HepG2 (cell line): ENCODE measurements at regions not wholly inside any gene's neighbourhood (a gene's known extent, or its start where the extent isn't known, plus 50 kb on each side); places are given as distances from the start of the nearest gene placed in this dataset.

ENCODE experiments used
- ATAC-seq: fragments of 200-7000 bp; cut with Tn5 transposase; 3 replicates; pipeline ENCODE4 v1.9.1; 2020; ENCODE audit warnings: mild to moderate bottlenecking, moderate library complexity
- BruUV-seq: library from RNA; stranded (reverse); fragments of 400-500 nt; replicated peaks from 2 replicates; lab custom pipeline; 2021; lab: Mats Ljungman, UMichigan
- CTCF ChIA-PET: fragments of 300-600 bp; formaldehyde crosslinking; extraction: SDS; loops from one replicate; lab custom pipeline; 2021; ENCODE audit warnings: low total read pairs, inconsistent platforms, low intra/inter-chr PET ratio; lab: Yijun Ruan, JAX
- POLR2A ChIA-PET: fragments of 350-600 bp; sonication (Branson Sonifier 250); formaldehyde crosslinking; loops from one replicate; lab custom pipeline; 2020; ENCODE audit warnings: antibody characterized with exemption, inconsistent platforms; lab: Yijun Ruan, JAX
- DNase-seq: peaks from one replicate; pipeline ENCODE4 v3.0.0-alpha.2; 2015; ENCODE audit warnings: low spot score
- FAIRE-seq: peaks from 3 replicates; lab custom pipeline; 2011; peaks lifted over from hg19 to GRCh38; lab: Jason Lieb, UNC
- H2AFZ ChIP-seq: one replicate; pipeline ENCODE4 v1.6.1; 2011; ENCODE audit warnings: low read length, inconsistent platforms
- H3K27ac ChIP-seq: fragments of 300-600 bp; 3 replicates; pipeline ENCODE4 v1.8.0; 2011; ENCODE audit warnings: mixed run types, mild to moderate bottlenecking, mixed read lengths, low read length, inconsistent platforms; ENCODE audit not compliant: insufficient read depth; ENCODE audit errors: extremely low read length
- H3K27me3 ChIP-seq, 2 experiments: fragments of 200-600 bp in 1 of 2; 2 replicates in 1 of 2; 3 replicates in 1 of 2; pipeline versions ENCODE4 v1.6.0 to v1.8.0; 2011; ENCODE audit warnings: low read length in 2 of 2, mild to moderate bottlenecking in 2 of 2, moderate library complexity in 2 of 2, inconsistent platforms in 1 of 2; ENCODE audit not compliant: insufficient read depth in 2 of 2, control insufficient read depth in 1 of 2
- H3K36me3 ChIP-seq, 2 experiments: fragments of 200-600 bp in 1 of 2; replicated peaks in 1 of 2; 2 replicates in 1 of 2; 3 replicates in 1 of 2; pipeline versions ENCODE4 v1.5.1 to v1.8.0; 2011; ENCODE audit warnings: low read length in 2 of 2, inconsistent platforms in 1 of 2; ENCODE audit not compliant: insufficient read depth in 2 of 2, control insufficient read depth in 1 of 2
- H3K4me1 ChIP-seq: 2 replicates; pipeline ENCODE4 v1.5.1; 2012; ENCODE audit warnings: low read length, inconsistent platforms; ENCODE audit not compliant: insufficient read depth
- H3K4me2 ChIP-seq: 2 replicates; pipeline ENCODE4 v1.6.0; 2011; ENCODE audit warnings: low read depth, low read length, inconsistent platforms
- H3K4me3 ChIP-seq, 3 experiments: fragments of 200-600 bp in 1 of 3; sonication (generic), shearing (Covaris generic) in 1 of 3; replicated peaks in 1 of 3; 2 replicates each; pipeline ENCODE4 v1.5.1; 2011 to 2016; ENCODE audit warnings: low read length in 3 of 3, inconsistent platforms in 2 of 3, low read depth in 2 of 3, mild to moderate bottlenecking in 2 of 3, control low read depth in 1 of 3, mixed read lengths in 1 of 3; ENCODE audit not compliant: insufficient read depth in 1 of 3
- H3K79me2 ChIP-seq: one replicate; pipeline ENCODE4 v1.6.1; 2011; ENCODE audit warnings: low read length, inconsistent platforms; ENCODE audit not compliant: insufficient read depth
- H3K9ac ChIP-seq: 2 replicates; pipeline ENCODE4 v1.6.0; 2011; ENCODE audit warnings: mild to moderate bottlenecking, low read depth, low read length, inconsistent platforms; ENCODE audit not compliant: insufficient read depth
- H3K9me3 ChIP-seq: 2 replicates; pipeline ENCODE4 v1.5.1; 2012; ENCODE audit warnings: mild to moderate bottlenecking, low read length
- H4K20me1 ChIP-seq: 2 replicates; pipeline ENCODE4 v1.6.0; 2011; ENCODE audit warnings: inconsistent platforms, mild to moderate bottlenecking, low read length, moderate library complexity; ENCODE audit not compliant: insufficient read depth
- AGO2 ChIP-seq: fragments of 200-400 bp; formaldehyde crosslinking; optimal IDR thresholded peaks from 2 replicates; pipeline ENCODE3; 2017; ENCODE audit warnings: mild to moderate bottlenecking, low read depth, low read length, moderate library complexity
- NAIF1 ChIP-seq: sonication (generic); formaldehyde crosslinking; IDR thresholded peaks from 2 replicates; pipeline ENCODE4 v1.5.0; 2020; ENCODE audit warnings: mild to moderate bottlenecking, missing genetic modification reagents, borderline replicate concordance
- NR3C1 ChIP-seq: sonication (generic); formaldehyde crosslinking; IDR thresholded peaks from 2 replicates; pipeline ENCODE4 v1.4.0; 2020; ENCODE audit warnings: missing genetic modification reagents
- SIN3A ChIP-seq: IDR thresholded peaks from 2 replicates; pipeline ENCODE4 v1.6.1; 2011; ENCODE audit warnings: low read depth, mild to moderate bottlenecking, control low read depth, low read length, borderline replicate concordance
- TRIM24 ChIP-seq: sonication (generic); formaldehyde crosslinking; IDR thresholded peaks from 2 replicates; pipeline ENCODE4 v1.8.0; 2022; ENCODE audit warnings: mild to moderate bottlenecking, missing genetic modification reagents
- ZFP37 ChIP-seq: sonication (generic); formaldehyde crosslinking; IDR thresholded peaks from 2 replicates; pipeline ENCODE4 v1.4.0; 2020; ENCODE audit warnings: missing genetic modification reagents, borderline replicate concordance
- ZNF563 ChIP-seq: sonication (generic); formaldehyde crosslinking; IDR thresholded peaks from 2 replicates; pipeline ENCODE4 v1.8.0; 2022; ENCODE audit warnings: mild to moderate bottlenecking, moderate library complexity, missing genetic modification reagents
- ZNF772 ChIP-seq: sonication (generic); formaldehyde crosslinking; IDR thresholded peaks from 2 replicates; pipeline ENCODE4 v1.5.0; 2020; ENCODE audit warnings: mild to moderate bottlenecking, missing genetic modification reagents
- ZNF841 ChIP-seq: sonication (generic); formaldehyde crosslinking; IDR thresholded peaks from 2 replicates; pipeline ENCODE4 v1.8.1; 2023; ENCODE audit warnings: missing genetic modification reagents, borderline replicate concordance
- WGBS: methylation state at CpG from one replicate; pipeline ENCODE4 v1.1.6; 2017; ENCODE audit warnings: low lambda C conversion rate; 5-methylcytosine and 5-hydroxymethylcytosine counted together
- in situ Hi-C: cut with HindIII; loops from 2 replicates; pipeline ENCODE4 v1.10.0; 2017; ENCODE audit warnings: low pct_unique_long_range_greater_than_20kb; ENCODE audit not compliant: extremely low pct_ligation_motif_present
- intact Hi-C: fragments of 100-400 bp; cut with micrococcal nuclease; formaldehyde crosslinking; loops from one replicate; pipeline ENCODE4 v1.10.0; 2022; ENCODE audit not compliant: unreplicated experiment
- TF ChIP-seq, protein P1 (sequence below): sonication (generic); formaldehyde crosslinking; IDR thresholded peaks from 2 replicates; pipeline ENCODE4 v1.5.0; 2020; ENCODE audit warnings: missing genetic modification reagents

- TF ChIP-seq NR3C1 (CRISPR knock-in tag) (no peak), ZNF772 (CRISPR knock-in tag) (no peak), ZNF841 (no peak), ZFP37 (CRISPR knock-in tag) (no peak), AGO2 (no peak), SIN3A (no peak), NAIF1 (CRISPR knock-in tag) (no peak), TRIM24 (no peak), ZNF563 (CRISPR knock-in tag) (no peak)
- TF ChIP-seq, protein P1, sequence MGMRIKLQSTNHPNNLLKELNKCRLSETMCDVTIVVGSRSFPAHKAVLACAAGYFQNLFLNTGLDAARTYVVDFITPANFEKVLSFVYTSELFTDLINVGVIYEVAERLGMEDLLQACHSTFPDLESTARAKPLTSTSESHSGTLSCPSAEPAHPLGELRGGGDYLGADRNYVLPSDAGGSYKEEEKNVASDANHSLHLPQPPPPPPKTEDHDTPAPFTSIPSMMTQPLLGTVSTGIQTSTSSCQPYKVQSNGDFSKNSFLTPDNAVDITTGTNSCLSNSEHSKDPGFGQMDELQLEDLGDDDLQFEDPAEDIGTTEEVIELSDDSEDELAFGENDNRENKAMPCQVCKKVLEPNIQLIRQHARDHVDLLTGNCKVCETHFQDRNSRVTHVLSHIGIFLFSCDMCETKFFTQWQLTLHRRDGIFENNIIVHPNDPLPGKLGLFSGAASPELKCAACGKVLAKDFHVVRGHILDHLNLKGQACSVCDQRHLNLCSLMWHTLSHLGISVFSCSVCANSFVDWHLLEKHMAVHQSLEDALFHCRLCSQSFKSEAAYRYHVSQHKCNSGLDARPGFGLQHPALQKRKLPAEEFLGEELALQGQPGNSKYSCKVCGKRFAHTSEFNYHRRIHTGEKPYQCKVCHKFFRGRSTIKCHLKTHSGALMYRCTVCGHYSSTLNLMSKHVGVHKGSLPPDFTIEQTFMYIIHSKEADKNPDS (CRISPR knock-in tag), result no peak
- no peak overlapping the region for H3K4me3 ChIP-seq
- no peak for FAIRE-seq
- intact Hi-C loops, result no loop called here
- no peak for ATAC-seq
- WGBS, result 16% methylated on average over 3 of the region's 3 CpGs
- in situ Hi-C loops, result no loop called here
- H3K4me1 ChIP-seq, result no peaks in the 10 kb centered on the region
- H3K9ac ChIP-seq, result no peak overlapping the region
- BruUV-seq, result no TSS peak
- no peaks in the 10 kb centered on the region for H3K27me3 ChIP-seq
- no peak overlapping the region for H2AFZ ChIP-seq
- H4K20me1 ChIP-seq, result no peaks in the 10 kb centered on the region
- H3K27ac ChIP-seq, result no peak overlapping the region
- no peaks in the 10 kb centered on the region for H3K36me3 ChIP-seq
- ChIA-PET CTCF (no interaction called here), POLR2A (no interaction called here)
- no peaks in the 10 kb centered on the region for H3K9me3 ChIP-seq
- DNase-seq, result no peak
- H3K79me2 ChIP-seq, result no peaks in the 10 kb centered on the region
- H3K4me2 ChIP-seq, result no peak overlapping the region
Measured at GRCh38 chr4:164617911-164618310, 136.0 kb upstream of the SMIM31 start.
